ENCODE measurements at regions not wholly inside any gene's neighbourhood (a gene's known extent, or its start where the extent isn't known, plus 50 kb on each side); places are given as distances from the start of the nearest gene placed in this dataset.

- TF ChIP-seq ZNF518B (CRISPR knock-in tag; IDR thresholded peaks at IDR 0.05) = no peak
- no peak for TF ChIP-seq C11orf30 (IDR thresholded peaks at IDR 0.05; ENCODE audit: low read depth)
- TF ChIP-seq ZC3H11A (IDR thresholded peaks at IDR 0.05; ENCODE audit: low read depth, low read length) = no peak
- TF ChIP-seq ZNF436 (CRISPR knock-in tag; IDR thresholded peaks at IDR 0.05) = no peak
- no peak for TF ChIP-seq EWSR1 (IDR thresholded peaks at IDR 0.05; ENCODE audit: borderline replicate concordance, low read depth, partially characterized antibody)
- TF ChIP-seq PHF8 (IDR thresholded peaks at IDR 0.05; ENCODE audit: borderline replicate concordance, low read length) = peak; percentile 27; the same call in 1 of the 2 replicates
- no peak for TF ChIP-seq ZNF551 (CRISPR knock-in tag; IDR thresholded peaks at IDR 0.05)
- peak; percentile 67 for TF ChIP-seq POLR2A (conservative IDR thresholded peaks at IDR 0.05)
- TF ChIP-seq ZBTB9 (CRISPR knock-in tag; IDR thresholded peaks at IDR 0.05) = no peak
- no peak for TF ChIP-seq ZNF134 (CRISPR knock-in tag; conservative IDR thresholded peaks at IDR 0.05)
- no peak for TF ChIP-seq STAT5B (CRISPR knock-in tag; IDR thresholded peaks at IDR 0.05)
- no peak for TF ChIP-seq RBM17 (IDR thresholded peaks at IDR 0.05; ENCODE audit: borderline replicate concordance, low read depth, low read length)
- TF ChIP-seq, protein P1, sequence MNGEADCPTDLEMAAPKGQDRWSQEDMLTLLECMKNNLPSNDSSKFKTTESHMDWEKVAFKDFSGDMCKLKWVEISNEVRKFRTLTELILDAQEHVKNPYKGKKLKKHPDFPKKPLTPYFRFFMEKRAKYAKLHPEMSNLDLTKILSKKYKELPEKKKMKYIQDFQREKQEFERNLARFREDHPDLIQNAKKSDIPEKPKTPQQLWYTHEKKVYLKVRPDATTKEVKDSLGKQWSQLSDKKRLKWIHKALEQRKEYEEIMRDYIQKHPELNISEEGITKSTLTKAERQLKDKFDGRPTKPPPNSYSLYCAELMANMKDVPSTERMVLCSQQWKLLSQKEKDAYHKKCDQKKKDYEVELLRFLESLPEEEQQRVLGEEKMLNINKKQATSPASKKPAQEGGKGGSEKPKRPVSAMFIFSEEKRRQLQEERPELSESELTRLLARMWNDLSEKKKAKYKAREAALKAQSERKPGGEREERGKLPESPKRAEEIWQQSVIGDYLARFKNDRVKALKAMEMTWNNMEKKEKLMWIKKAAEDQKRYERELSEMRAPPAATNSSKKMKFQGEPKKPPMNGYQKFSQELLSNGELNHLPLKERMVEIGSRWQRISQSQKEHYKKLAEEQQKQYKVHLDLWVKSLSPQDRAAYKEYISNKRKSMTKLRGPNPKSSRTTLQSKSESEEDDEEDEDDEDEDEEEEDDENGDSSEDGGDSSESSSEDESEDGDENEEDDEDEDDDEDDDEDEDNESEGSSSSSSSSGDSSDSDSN (IDR thresholded peaks at IDR 0.05; ENCODE audit: borderline replicate concordance in 1 of 2, low read depth in 2 of 2, low read length in 2 of 2) = peak in 1 of 2 experiments; percentile 15; a peak in 1 of 4 replicates
- no peak for TF ChIP-seq ZFPM2 (CRISPR knock-in tag; IDR thresholded peaks at IDR 0.05)
- no peak for TF ChIP-seq GTF2A2 (tag; IDR thresholded peaks at IDR 0.05)
- peak; percentile 56; the same call in 1 of the 2 replicates for TF ChIP-seq ATF7 (IDR thresholded peaks at IDR 0.05)
- TF ChIP-seq FOXP1 (CRISPR knock-in tag; IDR thresholded peaks at IDR 0.05) = no peak
- TF ChIP-seq HMG20A (CRISPR knock-in tag; conservative IDR thresholded peaks at IDR 0.05) = no peak
- no peak for TF ChIP-seq GABPB1 (CRISPR knock-in tag; IDR thresholded peaks at IDR 0.05)
- no peak for TF ChIP-seq NEUROD1 (IDR thresholded peaks at IDR 0.05; ENCODE audit: borderline replicate concordance, low read depth, low read length, partially characterized antibody)
- TF ChIP-seq, protein P2, sequence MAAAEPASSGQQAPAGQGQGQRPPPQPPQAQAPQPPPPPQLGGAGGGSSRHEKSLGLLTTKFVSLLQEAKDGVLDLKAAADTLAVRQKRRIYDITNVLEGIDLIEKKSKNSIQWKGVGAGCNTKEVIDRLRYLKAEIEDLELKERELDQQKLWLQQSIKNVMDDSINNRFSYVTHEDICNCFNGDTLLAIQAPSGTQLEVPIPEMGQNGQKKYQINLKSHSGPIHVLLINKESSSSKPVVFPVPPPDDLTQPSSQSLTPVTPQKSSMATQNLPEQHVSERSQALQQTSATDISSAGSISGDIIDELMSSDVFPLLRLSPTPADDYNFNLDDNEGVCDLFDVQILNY (CRISPR knock-in tag; IDR thresholded peaks at IDR 0.05) = no peak
- no peak for TF ChIP-seq POLR3G (IDR thresholded peaks at IDR 0.05; ENCODE audit: extremely low read depth, insufficient read length, insufficient replicate concordance)
Measured at GRCh38 chrX:3815896-3816664, 102.6 kb upstream of the PRKX start (continued).
